ENCODE measurements at regions not wholly inside any gene's neighbourhood (a gene's known extent, or its start where the extent isn't known, plus 50 kb on each side); places are given as distances from the start of the nearest gene placed in this dataset.
A peak's percentile ranks its signal among the peaks of the same experiment; 100 is the strongest.
"Not testable (repeated sequence)": the region's sequence is repeated elsewhere in the genome, so short reads cannot be mapped to it uniquely, and the experiment has no call there.

GRCh38 chr5:103840600-103840999 is 278.0 kb upstream of the NUDT12 start:
- DNase-seq (ENCODE audit: low read depth) = no peak

GRCh38 chr5:103834216-103834615 is 271.6 kb upstream of the NUDT12 start:
- DNase-seq (ENCODE audit: low read depth) = no peak

- no peak for DNase-seq (ENCODE audit: low read depth)
Measured at GRCh38 chr5:103829585-103829984, 267.0 kb upstream of the NUDT12 start.

GRCh38 chr5:103827976-103828375 is 265.4 kb upstream of the NUDT12 start:
- DNase-seq (ENCODE audit: low read depth) = no peak

- DNase-seq (ENCODE audit: low read depth) = no peak
Measured at GRCh38 chr5:103821361-103821760, 258.8 kb upstream of the NUDT12 start.

- DNase-seq (ENCODE audit: low read depth) = peak; percentile 38
Measured at GRCh38 chr5:103808464-103809106, 246.0 kb upstream of the NUDT12 start.

- peak; percentile 24 for DNase-seq (ENCODE audit: low read depth)
Measured at GRCh38 chr5:103804711-103805110, 242.1 kb upstream of the NUDT12 start.

GRCh38 chr5:103801681-103802080 is 239.1 kb upstream of the NUDT12 start:
- peak; percentile 15 for DNase-seq (ENCODE audit: low read depth)

- peak; percentile 34 for DNase-seq (ENCODE audit: low read depth)
Measured at GRCh38 chr5:103800741-103801495, 238.3 kb upstream of the NUDT12 start.

GRCh38 chr5:103793595-103794182 is 231.1 kb upstream of the NUDT12 start:
- DNase-seq (ENCODE audit: low read depth) = no peak

- DNase-seq (ENCODE audit: low read depth) = peak; percentile 65
Measured at GRCh38 chr5:103785569-103785968, 223.0 kb upstream of the NUDT12 start.

- no peak for DNase-seq (ENCODE audit: low read depth)
Measured at GRCh38 chr5:103783669-103784068, 221.1 kb upstream of the NUDT12 start.

GRCh38 chr5:103780794-103781193 is 218.2 kb upstream of the NUDT12 start:
- DNase-seq (ENCODE audit: low read depth) = no peak

GRCh38 chr5:103774721-103775120 is 212.1 kb upstream of the NUDT12 start:
- DNase-seq (ENCODE audit: low read depth) = peak; percentile 7

- no peak for DNase-seq (ENCODE audit: low read depth)
Measured at GRCh38 chr5:103772248-103772647, 209.7 kb upstream of the NUDT12 start.

GRCh38 chr5:103764403-103764802 is 201.8 kb upstream of the NUDT12 start:
- DNase-seq (ENCODE audit: low read depth) = no peak

GRCh38 chr5:103758996-103759395 is 196.4 kb upstream of the NUDT12 start:
- no peak for DNase-seq (ENCODE audit: low read depth)

GRCh38 chr5:103755974-103756373 is 193.4 kb upstream of the NUDT12 start:
- DNase-seq (ENCODE audit: low read depth) = no peak

- DNase-seq (ENCODE audit: low read depth) = no peak
Measured at GRCh38 chr5:103745353-103746065, 182.9 kb upstream of the NUDT12 start.

GRCh38 chr5:103744159-103744558 is 181.6 kb upstream of the NUDT12 start:
- DNase-seq (ENCODE audit: low read depth) = peak; percentile 82

- DNase-seq (ENCODE audit: low read depth) = no peak
Measured at GRCh38 chr5:103743421-103743820, 180.8 kb upstream of the NUDT12 start.

GRCh38 chr5:103741984-103742383 is 179.4 kb upstream of the NUDT12 start:
- no peak for DNase-seq (ENCODE audit: low read depth)

- DNase-seq (ENCODE audit: low read depth) = not testable (repeated sequence)
Measured at GRCh38 chr5:103736343-103736742, 173.8 kb upstream of the NUDT12 start.

Data from stromal cell of bone marrow (primary cell).